ENCODE measurements at regions not wholly inside any gene's neighbourhood (a gene's known extent, or its start where the extent isn't known, plus 50 kb on each side); places are given as distances from the start of the nearest gene placed in this dataset.

DNA sequence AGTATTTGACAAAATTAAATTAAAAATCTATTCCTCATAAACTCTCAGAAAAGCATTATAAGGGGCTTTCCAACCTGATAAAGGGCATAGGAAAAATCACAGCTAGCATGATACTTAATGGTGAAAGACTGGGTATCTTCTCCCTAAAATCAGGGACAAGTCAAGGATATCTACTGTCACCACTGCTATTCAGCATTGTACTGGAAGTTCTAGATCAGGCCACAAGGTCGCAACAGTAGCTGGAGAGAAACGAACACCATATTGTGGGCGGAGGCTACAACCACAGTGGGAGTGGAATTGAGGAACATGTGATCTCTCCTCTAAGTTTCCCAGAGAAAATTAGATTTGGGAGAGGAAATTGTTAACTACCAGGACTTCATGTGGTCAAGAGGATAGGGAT is 70.0 kb upstream of the NAMPT start:
- TF ChIP-seq, protein P1, sequence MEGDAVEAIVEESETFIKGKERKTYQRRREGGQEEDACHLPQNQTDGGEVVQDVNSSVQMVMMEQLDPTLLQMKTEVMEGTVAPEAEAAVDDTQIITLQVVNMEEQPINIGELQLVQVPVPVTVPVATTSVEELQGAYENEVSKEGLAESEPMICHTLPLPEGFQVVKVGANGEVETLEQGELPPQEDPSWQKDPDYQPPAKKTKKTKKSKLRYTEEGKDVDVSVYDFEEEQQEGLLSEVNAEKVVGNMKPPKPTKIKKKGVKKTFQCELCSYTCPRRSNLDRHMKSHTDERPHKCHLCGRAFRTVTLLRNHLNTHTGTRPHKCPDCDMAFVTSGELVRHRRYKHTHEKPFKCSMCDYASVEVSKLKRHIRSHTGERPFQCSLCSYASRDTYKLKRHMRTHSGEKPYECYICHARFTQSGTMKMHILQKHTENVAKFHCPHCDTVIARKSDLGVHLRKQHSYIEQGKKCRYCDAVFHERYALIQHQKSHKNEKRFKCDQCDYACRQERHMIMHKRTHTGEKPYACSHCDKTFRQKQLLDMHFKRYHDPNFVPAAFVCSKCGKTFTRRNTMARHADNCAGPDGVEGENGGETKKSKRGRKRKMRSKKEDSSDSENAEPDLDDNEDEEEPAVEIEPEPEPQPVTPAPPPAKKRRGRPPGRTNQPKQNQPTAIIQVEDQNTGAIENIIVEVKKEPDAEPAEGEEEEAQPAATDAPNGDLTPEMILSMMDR (IDR thresholded peaks at IDR 0.05), result no peak
- H3K9me3 Mint-ChIP-seq, result peaks cover 10% of the 10 kb centered on the region
- H3K4me1 Mint-ChIP-seq (ENCODE audit: low read depth), result peaks cover 7% of the 10 kb centered on the region
- H3K27me3 Mint-ChIP-seq, result peaks cover 41% of the 10 kb centered on the region
- CTCF ChIA-PET, result no interaction called here
- H3K27ac Mint-ChIP-seq, result no peak overlapping the region
- DNase-seq, result no peak
- H3K4me3 Mint-ChIP-seq, result no peak overlapping the region
- intact Hi-C loops (cut with micrococcal nuclease), result no loop called here
- H3K36me3 Mint-ChIP-seq (ENCODE audit: low read depth), result peaks cover 10% of the 10 kb centered on the region
- ATAC-seq, result no peak
- POLR2A ChIA-PET, result no interaction called here

DNA sequence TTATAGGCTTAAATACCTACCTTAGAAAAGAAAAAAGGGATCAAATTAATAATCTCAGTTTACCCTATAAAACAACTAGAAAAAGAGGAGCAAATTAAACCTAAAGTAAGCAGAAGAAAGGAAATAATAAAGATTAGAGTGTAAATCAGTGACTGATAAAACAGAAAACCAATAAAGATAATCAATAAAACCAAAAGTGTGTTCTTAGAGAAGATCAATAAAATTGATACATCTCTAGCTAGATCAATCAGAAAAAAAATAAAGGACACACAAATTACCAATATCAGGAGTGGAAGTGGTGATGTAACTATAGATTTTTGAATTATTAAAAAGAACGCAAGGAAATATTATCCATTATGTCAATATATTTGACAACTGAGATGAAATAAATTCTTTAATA is 69.2 kb upstream of the NAMPT start:
- H3K27me3 Mint-ChIP-seq, result peaks cover 34% of the 10 kb centered on the region
- POLR2A ChIA-PET, result no interaction called here
- TF ChIP-seq, protein P1 (IDR thresholded peaks at IDR 0.05), result no peak
- H3K27ac Mint-ChIP-seq, result no peak overlapping the region
- H3K4me1 Mint-ChIP-seq (ENCODE audit: low read depth), result peaks cover 7% of the 10 kb centered on the region
- H3K9me3 Mint-ChIP-seq, result peaks cover 12% of the 10 kb centered on the region
- no peak for DNase-seq
- H3K4me3 Mint-ChIP-seq, result no peak overlapping the region
- no peak for ATAC-seq
- intact Hi-C loops (cut with micrococcal nuclease), result no loop called here
- CTCF ChIA-PET, result no interaction called here
- peaks cover 16% of the 10 kb centered on the region for H3K36me3 Mint-ChIP-seq (ENCODE audit: low read depth)

DNA sequence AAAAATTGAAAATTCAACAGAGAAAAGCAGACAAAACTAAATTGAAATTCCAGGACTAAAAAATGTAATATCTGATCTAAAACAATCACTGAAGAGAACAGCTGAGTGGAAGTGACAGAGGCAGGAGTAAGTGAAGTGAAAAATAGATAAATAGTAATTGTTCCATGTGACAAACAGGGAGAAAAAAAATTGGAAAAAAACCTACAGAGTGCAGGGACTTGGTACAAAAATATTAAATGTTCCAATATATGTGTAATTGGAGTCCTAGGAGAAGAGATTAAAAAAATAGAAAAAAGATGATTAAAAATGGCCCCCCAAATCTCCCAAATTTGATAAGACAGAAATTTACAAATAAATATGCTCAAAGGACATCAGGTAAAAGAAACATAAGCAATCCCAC is 63.4 kb upstream of the NAMPT start:
- Mint-ChIP-seq H3K4me1 (ENCODE audit: low read depth) (peaks cover 51% of the 10 kb centered on the region), H3K27ac (peak overlapping the region; percentile 100), H3K36me3 (ENCODE audit: low read depth) (peaks cover 55% of the 10 kb centered on the region), H3K9me3 (peaks cover 36% of the 10 kb centered on the region), H3K4me3 (no peak overlapping the region), H3K27me3 (peaks cover 12% of the 10 kb centered on the region)
- TF ChIP-seq, protein P1 (IDR thresholded peaks at IDR 0.05), result no peak
- DNase-seq (no peak), ATAC-seq (no peak)
- CTCF ChIA-PET, result interaction anchor here (1.6 kb wide), 1 partner anchor 317 kb away, joined by 5 read pairs; no protein-coding TSS in a partner anchor
- POLR2A ChIA-PET, result interaction anchor here (0.5 to 7.7 kb wide), 4 partner anchors 58 to 75 kb away, joined by 3 to 111 read pairs (median 18); partner anchors contain the start of gene NAMPT
- intact Hi-C loops (cut with micrococcal nuclease), result loop anchor here (5.0 kb wide), 2 partner anchors 171 to 541 kb away; no protein-coding TSS in a partner anchor

DNA sequence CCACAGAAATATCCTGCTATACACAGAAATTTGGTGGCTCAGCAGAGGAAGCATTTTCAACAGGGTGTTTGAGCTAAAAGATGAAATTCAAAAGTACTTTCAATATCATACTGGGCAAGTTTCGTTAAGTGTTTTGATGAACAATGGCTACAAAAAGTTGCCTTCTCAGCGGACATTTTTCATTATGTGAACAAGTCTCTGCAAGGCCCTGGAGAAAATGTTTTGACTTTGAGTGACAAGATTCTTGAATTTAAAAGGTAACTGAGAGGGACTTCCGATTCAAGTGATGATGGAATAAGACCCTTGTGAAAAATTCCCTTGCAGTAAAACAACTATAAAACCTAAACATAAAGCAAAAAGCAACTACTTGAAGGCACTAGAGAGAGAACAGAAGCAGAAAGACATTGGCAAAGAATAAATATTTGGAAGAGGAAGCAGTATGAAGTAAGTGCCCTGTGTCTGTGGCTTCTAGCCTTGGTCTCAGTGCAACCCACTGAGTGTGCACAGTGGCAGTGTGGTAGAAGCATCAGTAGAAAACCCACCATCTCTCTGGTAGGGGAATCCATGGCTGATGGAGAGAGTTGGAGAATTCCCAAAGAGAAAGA is 62.5 kb upstream of the NAMPT start:
- TF ChIP-seq, protein P1 (IDR thresholded peaks at IDR 0.05), result no peak
- Mint-ChIP-seq H3K27me3 (peaks cover 8% of the 10 kb centered on the region), H3K36me3 (ENCODE audit: low read depth) (peaks cover 62% of the 10 kb centered on the region), H3K9me3 (peaks cover 43% of the 10 kb centered on the region), H3K4me3 (peak overlapping the region; percentile 67), H3K4me1 (ENCODE audit: low read depth) (peaks cover 51% of the 10 kb centered on the region), H3K27ac (peak overlapping the region; percentile 100)
- ATAC-seq (no peak), DNase-seq (peak; percentile 37)
- intact Hi-C loops (cut with micrococcal nuclease), result loop anchor here (5.0 kb wide), 2 partner anchors 170 to 540 kb away; no protein-coding TSS in a partner anchor
- POLR2A ChIA-PET, result interaction anchor here (0.9 to 7.7 kb wide), 9 partner anchors 11 to 85 kb away, joined by 3 to 111 read pairs (median 11); partner anchors contain the start of gene NAMPT
- CTCF ChIA-PET, result interaction anchor here (1.6 to 1.8 kb wide), 2 partner anchors 115 to 318 kb away, joined by 5 read pairs; no protein-coding TSS in a partner anchor

DNA sequence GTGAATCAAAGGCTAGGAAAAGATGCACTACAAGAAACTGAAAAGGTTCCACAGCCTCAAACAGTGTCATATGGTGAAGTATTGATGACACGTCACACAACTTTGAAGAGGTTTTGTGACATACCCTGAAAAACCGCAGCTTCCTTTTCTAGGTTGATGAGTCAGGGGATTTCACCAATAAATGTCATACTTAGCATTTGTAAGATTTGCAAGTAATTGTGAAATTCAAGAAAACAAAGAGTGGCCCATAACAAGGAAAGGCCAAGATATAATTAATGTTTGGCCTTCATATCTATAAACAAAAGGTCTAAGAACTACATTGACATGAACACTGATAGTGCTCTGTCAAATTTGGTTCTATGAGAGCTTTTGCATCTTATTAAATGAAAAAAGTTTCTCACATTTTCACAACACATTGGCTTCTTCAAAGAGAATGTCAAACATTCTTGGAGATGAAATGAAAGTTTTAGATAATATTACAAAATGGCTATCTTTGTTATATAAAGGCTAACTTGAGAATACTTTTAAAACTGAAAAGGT is 62.0 kb upstream of the NAMPT start:
- H3K9me3 Mint-ChIP-seq, result peaks cover 49% of the 10 kb centered on the region
- H3K27me3 Mint-ChIP-seq, result peaks cover 6% of the 10 kb centered on the region
- intact Hi-C loops (cut with micrococcal nuclease), result loop anchor here (1.0 to 5.0 kb wide), 4 partner anchors 60 to 539 kb away; no protein-coding TSS in a partner anchor
- H3K27ac Mint-ChIP-seq, result peak overlapping the region; percentile 100
- TF ChIP-seq, protein P1 (IDR thresholded peaks at IDR 0.05), result no peak
- peak overlapping the region; percentile 67 for H3K4me3 Mint-ChIP-seq
- peak; percentile 67 for ATAC-seq
- ChIA-PET CTCF (interaction anchor here (0.7 to 1.8 kb wide), 4 partner anchors 65 to 318 kb away, joined by 3 to 5 read pairs (median 4); no protein-coding TSS in a partner anchor), POLR2A (interaction anchor here (0.9 to 7.7 kb wide), 16 partner anchors 12 to 115 kb away, joined by 3 to 111 read pairs (median 6); partner anchors contain the start of gene NAMPT)
- peak; percentile 75 for DNase-seq
- peaks cover 52% of the 10 kb centered on the region for H3K4me1 Mint-ChIP-seq (ENCODE audit: low read depth)
- H3K36me3 Mint-ChIP-seq (ENCODE audit: low read depth), result peaks cover 68% of the 10 kb centered on the region

Data from activated CD8-positive, alpha-beta T cell treated with anti-CD3 and anti-CD28 coated beads for 36 hours (primary cell).